ENCODE measurements at regions not wholly inside any gene's neighbourhood (a gene's known extent, or its start where the extent isn't known, plus 50 kb on each side); places are given as distances from the start of the nearest gene placed in this dataset.
"Not testable (repeated sequence)": the region's sequence is repeated elsewhere in the genome, so short reads cannot be mapped to it uniquely, and the experiment has no call there.

DNA sequence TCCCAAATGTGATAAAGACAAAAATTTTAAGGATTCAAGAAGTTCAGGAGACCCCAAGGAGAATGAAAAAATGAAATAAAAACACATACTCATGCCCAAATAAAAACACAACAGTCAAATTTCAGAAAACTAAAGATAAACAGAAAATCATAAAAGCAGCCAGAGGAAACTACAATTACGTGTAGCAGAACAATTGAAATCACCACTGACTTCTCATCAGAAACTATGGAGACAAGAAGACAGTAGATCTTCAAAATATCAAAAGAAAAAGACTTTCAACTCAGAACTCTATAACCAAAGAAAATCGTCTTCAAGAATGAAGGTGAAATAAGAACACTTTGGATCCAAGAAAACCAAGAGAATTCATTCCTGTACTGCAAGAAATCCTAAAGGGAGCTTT lies 54.9 kb downstream of the DIO3 start:
- no peak for DNase-seq

DNA sequence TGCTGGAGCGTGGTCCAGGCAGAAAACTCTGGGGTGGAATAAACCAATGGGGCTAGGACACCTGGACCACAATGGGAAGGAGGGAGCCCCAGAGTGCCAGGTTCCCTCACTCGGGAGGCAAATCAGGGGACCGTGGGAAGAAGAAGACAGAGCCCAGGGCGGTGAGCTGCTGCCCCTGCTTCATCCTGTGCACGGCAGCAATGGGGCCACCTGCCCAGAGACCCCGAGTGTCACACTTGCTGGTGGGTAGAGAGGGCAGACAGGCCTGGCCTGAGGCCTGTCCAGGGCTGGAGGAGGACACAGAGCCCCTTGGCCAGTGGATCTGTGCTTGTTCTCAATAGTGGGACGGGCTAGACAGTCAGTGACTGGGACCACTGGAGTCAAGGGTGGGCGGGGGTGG lies 58.2 kb downstream of the DIO3 start:
- DNase-seq: no peak

DNA sequence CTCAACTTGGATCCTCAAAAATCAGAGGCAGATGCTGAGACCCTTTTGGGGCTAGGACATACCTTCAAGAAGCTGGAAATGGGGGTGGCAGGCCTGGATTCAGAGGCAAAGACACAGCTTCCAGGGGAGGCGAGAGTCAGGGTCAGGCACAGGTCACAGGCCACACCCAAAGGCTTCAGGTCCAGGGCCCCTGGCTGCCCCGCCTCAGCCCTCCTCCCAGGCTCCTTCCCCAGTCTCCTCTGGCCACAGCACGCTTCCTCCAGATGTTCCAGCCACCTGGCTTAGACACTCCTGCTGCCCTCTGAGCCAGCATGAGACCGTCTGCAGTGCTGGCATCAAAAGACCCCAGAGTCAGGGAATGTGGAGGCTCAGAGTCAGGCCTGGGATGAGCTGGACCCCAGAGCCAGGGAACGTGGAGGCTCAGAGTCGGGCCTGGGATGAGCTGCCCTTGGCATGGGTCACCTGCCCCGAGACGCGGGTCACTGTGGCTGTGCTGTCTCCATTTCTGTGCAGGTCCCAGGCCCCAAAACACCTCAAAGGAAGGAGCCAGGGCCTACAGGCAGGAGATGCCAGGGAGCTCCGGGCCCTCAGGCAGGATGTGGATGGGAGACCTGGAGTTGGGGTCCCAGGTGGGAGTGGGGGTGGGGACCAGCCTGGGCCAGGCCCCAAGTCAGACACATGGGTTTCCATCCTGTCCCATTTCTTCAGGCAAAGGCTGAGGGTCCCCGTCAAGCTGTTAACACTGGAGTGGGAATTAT lies 58.9 kb downstream of the DIO3 start:
- no peak for DNase-seq

DNA sequence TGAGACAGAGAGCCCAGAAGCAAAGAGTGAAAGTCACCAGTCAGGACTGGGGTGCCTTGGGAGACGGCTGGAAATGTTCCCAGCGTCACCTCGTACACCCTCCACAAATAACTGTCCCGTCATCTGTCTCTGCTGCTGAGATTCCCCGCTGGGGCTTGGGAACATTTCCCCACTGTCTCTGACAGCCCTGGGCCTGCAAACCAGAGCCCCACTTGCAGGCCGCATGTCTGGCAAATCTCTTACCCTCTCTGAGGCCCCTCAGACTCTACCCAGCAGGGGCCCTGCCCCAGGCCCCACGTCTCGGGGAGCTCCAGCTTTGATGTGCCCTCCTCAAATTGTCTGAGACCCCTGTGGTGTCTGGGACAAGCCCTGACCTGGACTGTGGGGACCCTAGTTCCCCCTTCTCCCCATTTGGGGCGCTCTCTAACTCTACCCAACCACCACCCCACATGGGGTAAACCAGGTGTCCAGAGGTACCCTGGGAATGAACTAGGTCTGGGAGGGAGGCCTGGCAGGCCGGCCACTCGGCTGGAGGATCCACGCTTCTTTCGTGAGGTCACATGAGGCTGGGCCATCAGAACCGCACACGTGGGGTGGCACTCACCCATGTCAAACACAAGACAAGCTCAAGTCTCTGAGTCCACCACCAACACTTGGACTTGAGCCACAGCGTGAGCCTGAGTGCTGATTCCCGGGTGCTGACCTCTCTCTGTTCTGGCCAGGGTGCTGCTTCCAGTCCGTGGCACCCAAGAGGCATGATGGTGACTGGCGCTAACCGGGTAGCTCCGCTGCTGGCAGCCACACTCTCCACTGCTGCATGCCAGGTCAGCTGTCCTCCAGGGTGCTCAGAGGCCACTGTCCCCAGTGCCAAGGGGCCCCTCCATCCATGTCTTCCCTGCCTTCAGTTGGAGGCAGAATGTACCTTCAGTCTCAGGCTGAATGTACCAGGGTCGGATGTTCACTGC lies 59.8 kb downstream of the DIO3 start:
- DNase-seq: no peak

DNA sequence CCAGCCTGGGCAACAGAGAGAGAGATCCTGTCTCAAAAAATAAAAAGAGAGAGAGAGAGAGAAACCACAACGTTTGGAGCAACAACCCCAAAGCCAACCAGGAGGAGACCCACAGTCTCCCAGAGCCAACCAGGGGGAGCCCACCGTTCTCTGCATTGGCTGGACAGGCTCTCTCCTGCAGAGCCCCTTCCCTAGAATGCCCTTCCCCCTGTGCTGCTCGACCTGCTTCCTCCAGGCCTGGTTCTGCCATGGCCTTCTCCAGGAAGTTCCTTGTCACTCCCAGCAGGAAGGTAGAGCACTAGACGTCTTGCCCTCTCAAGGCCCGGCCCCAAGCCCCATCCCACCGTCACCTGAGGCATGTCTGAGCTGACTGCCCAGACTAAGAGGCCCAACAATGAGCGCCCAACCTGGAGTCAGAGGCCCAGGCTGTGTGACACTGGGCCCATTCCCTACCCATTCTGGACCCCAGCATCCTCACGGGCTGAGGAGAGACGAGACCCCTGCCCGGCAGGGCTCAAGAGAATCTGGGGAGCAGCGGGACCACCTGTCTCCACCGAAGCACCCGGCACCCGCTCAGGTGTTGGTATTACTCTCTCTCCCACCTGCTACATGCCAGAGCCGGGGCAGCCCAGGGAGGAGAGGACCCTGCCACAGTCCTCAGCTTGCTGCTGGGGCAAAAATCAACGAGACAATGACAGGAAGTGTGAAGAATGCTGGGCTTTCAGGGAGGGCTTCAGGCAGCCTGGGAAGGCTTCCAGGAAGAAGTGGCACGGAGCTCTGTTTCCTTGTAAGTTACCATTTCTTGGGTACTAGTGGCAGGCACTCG lies 61.2 kb downstream of the DIO3 start:
- no peak for DNase-seq

DNA sequence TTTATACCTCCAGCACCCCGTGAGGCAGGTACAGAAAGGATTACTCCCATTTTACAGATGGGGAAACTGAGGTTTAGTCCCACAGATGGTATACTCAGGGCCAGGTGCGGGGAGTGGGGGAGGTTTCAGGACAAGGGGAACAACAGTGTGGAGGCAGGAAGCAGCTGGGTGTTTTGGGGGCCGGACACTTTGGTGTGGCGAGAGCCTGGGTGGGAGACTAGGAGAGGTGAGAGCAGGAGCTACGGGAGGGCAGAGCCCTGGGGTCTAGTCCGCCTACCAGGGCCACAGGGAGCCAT lies 61.7 kb downstream of the DIO3 start:
- no peak for DNase-seq

DNA sequence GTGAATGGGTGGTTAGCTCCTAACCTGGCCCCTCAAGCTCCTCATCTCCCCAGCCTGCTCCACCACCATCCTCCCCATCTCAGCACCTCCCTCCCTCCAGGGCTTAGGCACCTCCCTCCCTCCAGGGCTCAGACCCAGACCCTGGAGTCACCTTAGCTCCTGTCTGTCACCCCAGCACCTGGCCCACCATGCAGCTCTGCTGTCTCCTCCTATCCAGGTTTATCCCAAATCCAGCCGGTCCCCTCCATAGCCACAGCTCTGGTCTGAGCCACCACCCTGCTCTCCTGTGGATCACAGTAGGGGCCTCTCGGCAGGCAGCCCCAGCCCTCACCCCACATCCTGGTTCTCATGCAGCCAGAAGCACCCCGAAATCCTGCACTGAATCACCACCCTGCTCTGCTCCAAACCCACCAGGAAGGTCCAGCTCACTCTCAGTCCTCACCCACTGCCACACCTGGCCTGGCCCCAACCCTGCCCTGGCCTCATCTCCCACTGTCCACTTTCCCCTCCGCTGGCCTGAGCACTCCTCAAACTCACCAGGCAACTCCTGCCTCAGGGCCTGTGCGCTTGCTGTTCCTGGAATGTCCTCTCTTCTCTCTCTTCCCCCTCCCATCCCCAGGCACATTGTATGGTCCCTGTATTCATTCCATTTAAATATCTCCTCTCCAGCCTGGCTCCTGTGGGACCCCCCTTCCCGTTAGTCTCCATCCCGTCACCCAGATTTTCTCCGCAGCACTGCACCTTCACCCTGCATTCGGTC lies 62.6 kb downstream of the DIO3 start:
- no peak for DNase-seq

DNA sequence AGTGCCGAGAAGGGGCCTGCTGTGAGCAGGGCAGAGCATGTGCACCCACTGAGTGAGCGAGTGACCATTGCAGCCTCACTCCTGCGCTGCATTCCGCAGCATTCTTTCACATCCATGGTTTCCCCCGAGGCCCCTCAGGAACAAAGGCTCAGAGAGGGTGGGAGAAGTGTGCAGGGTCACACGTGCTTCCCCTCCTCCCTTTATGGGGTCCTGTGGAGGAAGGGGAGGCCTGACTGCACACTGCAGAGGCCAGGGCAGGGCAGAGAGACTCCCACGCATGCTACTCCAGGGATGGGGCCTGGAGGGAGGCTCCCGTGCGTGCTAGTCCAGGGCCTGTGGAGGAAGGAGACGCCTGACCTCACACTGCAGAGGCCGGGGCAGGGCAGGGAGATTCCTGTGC lies 63.2 kb downstream of the DIO3 start:
- DNase-seq: no peak

DNA sequence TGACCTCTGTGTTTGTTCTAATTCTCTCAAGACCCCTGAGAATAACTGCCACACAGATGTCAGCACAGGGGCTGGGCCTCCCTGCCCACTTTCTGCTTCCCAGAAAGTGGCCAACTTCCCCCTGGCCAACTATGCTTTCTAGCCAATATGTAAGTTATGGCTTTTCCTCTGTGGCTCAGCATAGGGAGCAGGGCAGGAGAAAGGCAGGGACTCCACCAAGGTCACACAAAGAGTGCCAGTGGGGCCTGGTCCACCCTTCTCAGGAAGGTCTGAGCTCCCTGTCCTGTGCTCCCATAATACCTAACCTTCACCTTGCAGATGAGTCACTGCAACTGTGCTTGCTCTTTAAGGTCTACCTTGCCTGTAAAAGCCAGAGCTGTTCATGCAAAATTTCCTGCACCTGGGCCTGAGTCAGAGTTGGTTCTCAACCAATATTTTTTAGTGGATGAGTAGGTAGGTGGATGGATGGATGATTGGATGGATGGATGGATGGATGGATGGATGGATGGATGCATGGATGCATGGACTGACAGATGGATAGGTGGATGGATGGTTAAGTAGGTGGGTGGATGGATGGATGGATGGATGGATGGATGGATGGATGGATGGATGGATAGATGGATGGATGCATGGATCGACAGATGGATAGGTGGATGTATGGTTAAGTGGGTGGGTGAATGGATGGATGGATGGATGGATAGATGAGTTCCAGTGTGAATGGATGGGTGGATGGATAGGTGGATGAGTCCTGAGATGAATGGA lies 64.2 kb downstream of the DIO3 start:
- no peak for DNase-seq

DNA sequence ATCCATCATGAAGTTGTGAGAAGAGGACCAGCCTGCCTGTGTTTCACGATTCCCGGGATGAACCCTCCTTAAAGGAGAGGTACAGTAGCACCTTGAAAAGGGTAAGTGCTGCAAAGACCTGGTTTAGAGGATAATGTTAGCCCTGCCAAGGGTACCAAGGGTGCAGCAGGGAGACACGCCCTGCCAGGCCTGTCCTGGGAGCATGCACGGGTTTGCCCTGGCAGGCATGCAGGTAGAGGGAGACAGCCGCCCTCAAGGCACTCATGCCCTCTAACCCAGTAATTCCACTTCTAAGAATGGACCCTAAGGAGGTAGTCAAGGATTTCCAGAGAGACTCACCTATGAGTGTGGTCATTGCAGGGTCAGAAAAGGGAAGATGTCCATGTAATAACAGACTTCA lies 65.0 kb downstream of the DIO3 start:
- no peak for DNase-seq

DNA sequence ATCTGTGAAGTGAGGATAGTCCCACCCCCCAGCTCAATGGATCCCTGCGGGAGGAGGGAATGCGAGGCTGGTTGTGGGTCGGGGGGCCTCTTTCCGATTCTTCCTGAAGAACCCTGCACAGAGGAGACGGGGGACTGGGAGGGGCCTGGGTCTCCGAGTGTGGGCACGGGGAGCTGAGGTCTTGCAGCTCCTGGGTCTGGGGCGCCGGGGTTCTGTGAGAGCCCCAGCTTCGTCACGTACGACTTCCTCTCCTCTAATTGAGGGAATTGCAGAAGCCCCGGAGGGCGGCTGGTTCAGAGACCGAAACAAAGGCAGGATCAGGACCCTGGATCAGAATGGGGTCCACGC lies 66.6 kb downstream of the DIO3 start:
- DNase-seq: no peak

DNA sequence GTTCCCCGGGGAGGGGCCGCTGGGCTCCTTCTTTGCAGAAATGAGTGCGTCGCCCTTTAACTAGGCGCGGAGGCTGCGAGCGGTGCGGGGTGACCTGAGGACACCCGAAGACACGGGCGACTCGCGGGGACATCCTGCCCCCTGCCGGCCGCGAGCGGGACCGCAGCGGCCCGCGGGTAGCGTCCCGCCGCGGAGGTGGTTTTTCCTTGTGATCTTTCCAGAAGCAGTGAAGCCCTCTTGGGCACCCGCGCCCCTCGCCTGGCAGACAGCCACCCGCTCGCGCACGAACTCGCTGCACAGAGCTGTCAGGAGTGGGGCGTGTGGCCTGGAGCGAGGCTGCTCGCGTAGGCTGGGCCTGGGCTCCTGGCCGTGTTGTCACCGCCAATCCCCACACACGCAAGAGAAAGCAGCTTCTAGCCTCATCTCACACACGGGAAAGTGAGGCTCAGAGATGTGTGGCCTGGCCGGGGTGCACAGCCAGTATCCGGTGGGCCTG lies 67.2 kb downstream of the DIO3 start:
- DNase-seq: peak; percentile 75

DNA sequence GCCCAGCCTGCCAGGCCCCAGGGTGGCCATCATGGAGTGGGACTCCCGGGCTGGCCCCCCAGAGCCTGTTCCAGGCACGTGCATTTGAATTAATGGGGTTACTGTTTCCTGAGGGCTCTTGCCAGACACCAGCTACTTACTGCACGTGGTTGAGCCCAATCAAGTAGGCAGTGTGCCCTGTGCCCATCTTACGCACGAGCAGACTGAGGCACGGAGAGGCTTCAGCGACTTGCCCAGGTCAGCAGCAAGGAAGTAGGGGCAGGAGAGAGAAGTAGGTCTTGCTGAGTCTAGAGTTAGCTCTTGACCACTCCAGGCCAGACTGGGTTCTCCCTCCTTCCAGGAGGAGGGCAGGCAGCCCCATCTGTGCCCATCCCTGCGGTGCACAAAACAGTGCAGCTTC lies 67.7 kb downstream of the DIO3 start:
- no peak for DNase-seq

DNA sequence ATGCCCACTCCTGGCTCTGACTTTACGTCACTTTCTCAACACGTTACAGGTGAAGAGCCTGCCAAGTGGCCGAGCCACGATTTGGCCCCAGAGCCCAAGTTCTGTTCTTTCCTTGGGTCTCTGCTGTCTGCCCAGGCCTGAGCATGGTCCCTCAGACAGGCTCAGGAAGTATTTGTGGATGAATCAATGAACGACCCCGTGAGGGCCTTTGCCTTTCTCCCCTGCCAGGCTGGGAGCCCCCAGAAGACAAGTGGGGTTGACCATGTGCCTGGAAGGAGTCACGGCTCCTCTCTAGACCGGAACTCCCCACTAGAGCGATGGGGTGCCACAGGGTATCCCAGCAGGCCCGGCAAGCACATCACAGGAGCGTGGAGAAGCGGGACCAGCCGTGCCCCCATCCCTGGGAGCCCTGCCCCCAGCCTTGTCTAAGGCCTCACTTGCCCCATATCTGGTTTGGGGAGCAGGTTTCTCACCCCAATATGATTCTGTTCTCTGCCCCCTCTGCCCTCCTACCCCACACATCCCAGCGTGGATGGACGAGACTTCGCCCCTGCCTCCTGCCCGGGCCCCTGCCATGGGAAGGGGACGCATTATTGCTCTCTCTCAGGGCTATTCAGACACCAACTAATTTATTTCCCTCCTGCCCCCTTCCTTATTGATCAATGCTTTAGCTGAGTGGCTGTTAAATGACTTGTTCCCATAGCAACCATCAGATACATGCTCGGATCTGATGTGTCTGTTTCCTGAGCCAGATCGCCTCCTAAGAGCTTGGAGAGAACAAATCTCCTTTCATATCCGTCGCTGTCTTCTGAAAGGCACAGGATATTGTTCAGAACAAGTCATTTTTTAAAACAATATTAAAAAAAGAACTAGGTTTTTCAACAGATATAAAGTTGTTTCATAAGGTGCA lies 69.0 kb downstream of the DIO3 start:
- no peak for DNase-seq

DNA sequence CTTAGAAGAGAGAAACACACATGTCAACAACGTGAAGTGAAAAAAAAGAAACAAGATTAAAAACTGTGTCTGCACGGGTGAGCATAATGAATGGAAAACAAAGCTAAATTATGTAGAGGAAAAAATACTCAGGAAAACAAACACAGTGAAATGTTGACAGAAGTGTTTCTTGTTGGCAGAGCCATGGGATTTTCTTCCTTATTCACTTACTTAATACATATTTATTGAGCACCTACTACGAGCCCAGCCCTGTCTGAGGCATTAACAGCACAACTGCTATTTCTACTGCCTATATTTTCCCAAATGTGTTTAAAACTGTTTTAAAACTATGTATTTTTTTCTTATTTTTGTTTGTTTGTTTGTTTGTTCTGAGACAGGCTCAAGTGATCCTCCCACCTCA lies 69.9 kb downstream of the DIO3 start:
- DNase-seq: no peak

DNA sequence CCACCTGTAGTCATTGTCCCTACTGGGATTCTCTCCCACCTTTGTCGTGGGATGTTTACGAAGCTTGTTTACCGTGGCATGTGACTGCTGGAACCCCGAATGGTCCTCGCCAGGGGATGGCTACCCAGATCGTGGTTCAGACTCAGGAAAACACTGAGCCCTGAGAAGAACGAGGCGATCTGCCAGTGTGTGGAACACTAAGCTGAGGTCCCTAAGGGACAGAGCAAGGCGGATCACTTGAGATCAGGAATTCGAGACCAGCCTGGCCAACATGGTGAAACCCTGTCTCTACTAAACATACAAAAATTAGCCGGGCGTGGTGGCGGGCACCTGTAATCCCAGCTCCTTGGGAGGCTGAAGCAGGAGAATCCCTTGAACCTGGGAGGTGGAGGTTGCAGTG lies 70.7 kb downstream of the DIO3 start:
- not testable (repeated sequence) for DNase-seq

DNA sequence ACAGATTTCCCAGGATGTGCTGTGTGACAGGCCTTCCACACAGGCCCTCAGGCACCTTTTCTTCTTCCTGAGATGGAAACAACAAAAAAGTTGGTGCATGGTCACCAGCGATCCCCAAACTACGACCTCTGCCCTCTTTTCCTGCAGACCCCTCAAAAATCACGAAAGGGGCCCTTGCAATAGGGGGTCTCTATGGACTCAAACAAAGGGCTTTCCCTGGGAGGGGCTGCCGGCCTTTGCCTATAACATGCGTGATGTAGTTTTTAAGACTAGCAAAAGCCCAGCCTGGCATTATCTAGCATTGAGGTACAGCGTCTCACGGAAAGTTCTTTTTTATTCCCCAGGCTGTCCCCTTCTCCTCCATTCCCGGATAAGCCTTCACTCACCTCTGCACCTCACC lies 71.2 kb downstream of the DIO3 start:
- DNase-seq: no peak

DNA sequence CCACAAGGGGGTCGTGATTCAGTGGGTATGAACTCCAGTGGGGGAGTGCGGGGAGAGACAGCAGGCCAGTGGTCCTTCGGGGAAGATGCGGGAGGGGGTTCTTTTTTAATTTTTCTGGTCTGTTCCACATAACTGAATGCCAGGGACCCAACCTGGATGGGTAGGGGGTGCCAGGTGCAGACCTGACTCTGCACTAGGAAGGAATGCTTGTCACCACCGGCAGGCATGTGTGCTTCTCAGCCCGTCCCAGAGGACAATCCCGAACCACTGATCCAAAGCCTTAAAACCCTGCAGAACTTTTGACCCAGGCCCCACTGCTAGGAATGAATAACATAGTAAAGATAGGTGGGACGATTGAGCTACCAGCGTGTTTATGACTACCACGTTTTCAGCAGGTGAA lies 72.0 kb downstream of the DIO3 start:
- DNase-seq: no peak

DNA sequence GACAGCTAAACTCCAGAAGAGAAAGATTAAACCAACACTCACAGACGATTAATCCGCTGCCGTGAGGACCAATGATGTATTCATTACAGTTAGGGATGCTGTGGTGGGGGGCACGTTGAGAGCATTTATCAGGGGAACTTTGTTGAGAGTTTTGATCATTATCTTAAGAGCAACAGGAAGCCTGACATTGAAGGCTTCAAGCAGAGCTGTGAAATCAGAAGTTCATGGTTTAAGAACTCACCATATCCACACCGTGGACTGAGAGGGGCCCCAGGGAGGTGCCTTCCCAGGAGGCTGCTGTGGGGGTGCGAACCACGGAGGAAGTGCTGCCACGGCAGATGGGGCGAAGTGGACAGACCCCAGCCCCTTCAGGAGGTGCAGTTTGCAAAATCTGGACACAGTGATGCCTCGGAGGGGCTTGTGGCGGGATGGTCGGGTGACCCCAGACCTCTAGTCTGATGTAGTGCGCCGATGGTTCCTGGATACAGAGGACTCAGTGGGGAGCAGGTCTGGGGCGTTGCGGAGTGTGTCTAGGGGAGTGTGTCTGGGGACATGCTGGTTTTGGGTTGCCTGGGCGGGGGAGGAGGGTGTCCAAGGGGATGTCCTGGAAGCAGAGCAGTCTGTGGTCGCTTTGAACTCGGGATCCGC lies 73.0 kb downstream of the DIO3 start:
- no peak for DNase-seq

Data from RPMI8226 (cell line).